SU-DHL-6 (cell line): ENCODE measurements at regions not wholly inside any gene's neighbourhood (a gene's known extent, or its start where the extent isn't known, plus 50 kb on each side); places are given as distances from the start of the nearest gene placed in this dataset.

ENCODE experiments used
- EZH2phosphoT487 ChIP-seq: fragments of 200-600 bp; sonication (generic), shearing (Covaris generic); conservative IDR thresholded peaks from 2 replicates; pipeline ENCODE4 v1.6.1; 2018; ENCODE audit warnings: mild to moderate bottlenecking, antibody characterized with exemption, low read length, moderate library complexity, mixed read lengths
- TF ChIP-seq, protein P1 (sequence below): fragments of 200-600 bp; sonication (generic); IDR thresholded peaks from one replicate; pipeline ENCODE4 v1.5.1; 2017; ENCODE audit warnings: antibody characterized with exemption, mild to moderate bottlenecking, low read length, moderate library complexity; ENCODE audit not compliant: insufficient read depth, poor library complexity, severe bottlenecking

DNA sequence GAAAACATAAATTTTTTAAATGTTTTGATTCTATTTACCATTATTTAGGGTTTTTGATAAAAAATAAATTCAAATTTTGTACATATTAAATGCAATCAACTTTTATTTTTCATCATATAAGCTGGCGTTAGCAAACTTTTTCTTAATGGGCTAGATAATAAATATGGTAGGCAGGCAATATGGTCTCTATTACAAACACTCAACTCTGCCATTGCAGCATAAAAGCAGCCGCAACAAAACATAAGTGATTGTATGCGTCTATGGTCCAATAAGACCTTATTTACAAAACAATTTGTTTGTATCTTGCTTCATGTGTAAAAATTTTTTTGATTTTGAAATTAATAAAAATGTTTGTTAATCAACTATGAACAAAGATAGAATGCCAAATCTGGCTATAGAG, 116.8 kb upstream of the GLI2 start:
- TF ChIP-seq, protein P1, sequence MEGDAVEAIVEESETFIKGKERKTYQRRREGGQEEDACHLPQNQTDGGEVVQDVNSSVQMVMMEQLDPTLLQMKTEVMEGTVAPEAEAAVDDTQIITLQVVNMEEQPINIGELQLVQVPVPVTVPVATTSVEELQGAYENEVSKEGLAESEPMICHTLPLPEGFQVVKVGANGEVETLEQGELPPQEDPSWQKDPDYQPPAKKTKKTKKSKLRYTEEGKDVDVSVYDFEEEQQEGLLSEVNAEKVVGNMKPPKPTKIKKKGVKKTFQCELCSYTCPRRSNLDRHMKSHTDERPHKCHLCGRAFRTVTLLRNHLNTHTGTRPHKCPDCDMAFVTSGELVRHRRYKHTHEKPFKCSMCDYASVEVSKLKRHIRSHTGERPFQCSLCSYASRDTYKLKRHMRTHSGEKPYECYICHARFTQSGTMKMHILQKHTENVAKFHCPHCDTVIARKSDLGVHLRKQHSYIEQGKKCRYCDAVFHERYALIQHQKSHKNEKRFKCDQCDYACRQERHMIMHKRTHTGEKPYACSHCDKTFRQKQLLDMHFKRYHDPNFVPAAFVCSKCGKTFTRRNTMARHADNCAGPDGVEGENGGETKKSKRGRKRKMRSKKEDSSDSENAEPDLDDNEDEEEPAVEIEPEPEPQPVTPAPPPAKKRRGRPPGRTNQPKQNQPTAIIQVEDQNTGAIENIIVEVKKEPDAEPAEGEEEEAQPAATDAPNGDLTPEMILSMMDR: no peak
- TF ChIP-seq EZH2phosphoT487: no peak
